ENCODE measurements at regions not wholly inside any gene's neighbourhood (a gene's known extent, or its start where the extent isn't known, plus 50 kb on each side); places are given as distances from the start of the nearest gene placed in this dataset.

GRCh38 chr6:22949967-22950366, 380.6 kb downstream of the HDGFL1 start:
- DNase-seq: no peak

- no peak for DNase-seq
These were observed 382.7 kb downstream of the HDGFL1 start for GRCh38 chr6:22952097-22952496.

- peak; percentile 28 for DNase-seq
These were observed 385.5 kb downstream of the HDGFL1 start for GRCh38 chr6:22954749-22955385.

GRCh38 chr6:22956029-22956681, 386.8 kb downstream of the HDGFL1 start:
- DNase-seq: peak; percentile 86

- no peak for DNase-seq
These were observed 389.3 kb downstream of the HDGFL1 start for GRCh38 chr6:22958677-22959076.

- no peak for DNase-seq
These were observed 390.2 kb downstream of the HDGFL1 start for GRCh38 chr6:22959571-22959970.

GRCh38 chr6:22964334-22964733, 395.0 kb downstream of the HDGFL1 start:
- DNase-seq: no peak

GRCh38 chr6:22965889-22966288, 396.5 kb downstream of the HDGFL1 start:
- no peak for DNase-seq

- no peak for DNase-seq
These were observed 397.5 kb downstream of the HDGFL1 start for GRCh38 chr6:22966691-22967422.

GRCh38 chr6:22970004-22970403, 400.6 kb downstream of the HDGFL1 start:
- no peak for DNase-seq

- DNase-seq: no peak
These were observed 403.4 kb downstream of the HDGFL1 start for GRCh38 chr6:22972771-22973170.

GRCh38 chr6:22975079-22975478, 405.7 kb downstream of the HDGFL1 start:
- no peak for DNase-seq

- no peak for DNase-seq
These were observed 411.1 kb downstream of the HDGFL1 start for GRCh38 chr6:22980446-22980845.

- DNase-seq: no peak
These were observed 432.8 kb downstream of the HDGFL1 start for GRCh38 chr6:23002044-23002619.

- DNase-seq: no peak
These were observed 434.5 kb downstream of the HDGFL1 start for GRCh38 chr6:23003671-23004467.

- DNase-seq: no peak
These were observed 437.3 kb downstream of the HDGFL1 start for GRCh38 chr6:23006656-23007055.

GRCh38 chr6:23011615-23012014, 442.2 kb downstream of the HDGFL1 start:
- DNase-seq: no peak

GRCh38 chr6:23013776-23014175, 444.4 kb downstream of the HDGFL1 start:
- no peak for DNase-seq

- no peak for DNase-seq
These were observed 447.3 kb downstream of the HDGFL1 start for GRCh38 chr6:23016696-23017095.

GRCh38 chr6:23021487-23021886, 452.1 kb downstream of the HDGFL1 start:
- DNase-seq: no peak

- no peak for DNase-seq
These were observed 457.9 kb downstream of the HDGFL1 start for GRCh38 chr6:23027281-23027680.

- no peak for DNase-seq
These were observed 462.6 kb downstream of the HDGFL1 start for GRCh38 chr6:23031986-23032385.

- DNase-seq: no peak
These were observed 465.6 kb downstream of the HDGFL1 start for GRCh38 chr6:23034926-23035325.
